ENCODE measurements at regions not wholly inside any gene's neighbourhood (a gene's known extent, or its start where the extent isn't known, plus 50 kb on each side); places are given as distances from the start of the nearest gene placed in this dataset.

GRCh38 chr1:195026792-195027191, 1581.4 kb downstream of the KCNT2 start:
- no peak for DNase-seq (ENCODE audit: insufficient read length, low spot score)
- FAIRE-seq, result no peak
- TF ChIP-seq POLR2A (IDR thresholded peaks at IDR 0.05; ENCODE audit: low read depth, low read length) (no peak), POU2F2 (IDR thresholded peaks at IDR 0.05; ENCODE audit: low read depth, low read length) (no peak), SPI1 (IDR thresholded peaks at IDR 0.05; ENCODE audit: low read depth, low read length) (no peak), TAF1 (IDR thresholded peaks at IDR 0.05; ENCODE audit: low read depth, low read length) (no peak), POLR2AphosphoS5 (IDR thresholded peaks at IDR 0.05; ENCODE audit: low read depth, low read length) (no peak), PAX5 (IDR thresholded peaks at IDR 0.05; ENCODE audit: insufficient read depth, low read length, severe bottlenecking) (no peak)

GRCh38 chr1:195019385-195019784, 1588.9 kb downstream of the KCNT2 start:
- DNase-seq (ENCODE audit: insufficient read length, low spot score), result no peak
- TF ChIP-seq SPI1 (IDR thresholded peaks at IDR 0.05; ENCODE audit: low read depth, low read length) (no peak), PAX5 (IDR thresholded peaks at IDR 0.05; ENCODE audit: insufficient read depth, low read length, severe bottlenecking) (no peak), POU2F2 (IDR thresholded peaks at IDR 0.05; ENCODE audit: low read depth, low read length) (no peak), POLR2AphosphoS5 (IDR thresholded peaks at IDR 0.05; ENCODE audit: low read depth, low read length) (no peak), TAF1 (IDR thresholded peaks at IDR 0.05; ENCODE audit: low read depth, low read length) (no peak), POLR2A (IDR thresholded peaks at IDR 0.05; ENCODE audit: low read depth, low read length) (no peak)
- FAIRE-seq, result no peak

GRCh38 chr1:195012995-195013394, 1595.2 kb downstream of the KCNT2 start:
- FAIRE-seq (no peak), DNase-seq (ENCODE audit: insufficient read length, low spot score) (no peak)
- no peak for TF ChIP-seq SPI1 (IDR thresholded peaks at IDR 0.05; ENCODE audit: low read depth, low read length)
- no peak for TF ChIP-seq POLR2AphosphoS5 (IDR thresholded peaks at IDR 0.05; ENCODE audit: low read depth, low read length)
- no peak for TF ChIP-seq TAF1 (IDR thresholded peaks at IDR 0.05; ENCODE audit: low read depth, low read length)
- TF ChIP-seq POU2F2 (IDR thresholded peaks at IDR 0.05; ENCODE audit: low read depth, low read length), result no peak
- no peak for TF ChIP-seq PAX5 (IDR thresholded peaks at IDR 0.05; ENCODE audit: insufficient read depth, low read length, severe bottlenecking)
- TF ChIP-seq POLR2A (IDR thresholded peaks at IDR 0.05; ENCODE audit: low read depth, low read length), result no peak

- FAIRE-seq (no peak), DNase-seq (ENCODE audit: insufficient read length, low spot score) (no peak)
- TF ChIP-seq POLR2AphosphoS5 (IDR thresholded peaks at IDR 0.05; ENCODE audit: low read depth, low read length) (no peak), PAX5 (IDR thresholded peaks at IDR 0.05; ENCODE audit: insufficient read depth, low read length, severe bottlenecking) (no peak), POU2F2 (IDR thresholded peaks at IDR 0.05; ENCODE audit: low read depth, low read length) (no peak), POLR2A (IDR thresholded peaks at IDR 0.05; ENCODE audit: low read depth, low read length) (no peak), TAF1 (IDR thresholded peaks at IDR 0.05; ENCODE audit: low read depth, low read length) (no peak), SPI1 (IDR thresholded peaks at IDR 0.05; ENCODE audit: low read depth, low read length) (no peak)
These were observed 1602.9 kb downstream of the KCNT2 start for GRCh38 chr1:195005338-195005737.

GRCh38 chr1:194990483-194990882, 1617.8 kb downstream of the KCNT2 start:
- TF ChIP-seq POLR2A (IDR thresholded peaks at IDR 0.05; ENCODE audit: low read depth, low read length) (no peak), PAX5 (IDR thresholded peaks at IDR 0.05; ENCODE audit: insufficient read depth, low read length, severe bottlenecking) (no peak), TAF1 (IDR thresholded peaks at IDR 0.05; ENCODE audit: low read depth, low read length) (no peak), POU2F2 (IDR thresholded peaks at IDR 0.05; ENCODE audit: low read depth, low read length) (no peak), SPI1 (IDR thresholded peaks at IDR 0.05; ENCODE audit: low read depth, low read length) (no peak), POLR2AphosphoS5 (IDR thresholded peaks at IDR 0.05; ENCODE audit: low read depth, low read length) (no peak)
- no peak for DNase-seq (ENCODE audit: insufficient read length, low spot score)
- FAIRE-seq, result no peak

- TF ChIP-seq POU2F2 (IDR thresholded peaks at IDR 0.05; ENCODE audit: low read depth, low read length), result no peak
- TF ChIP-seq POLR2AphosphoS5 (IDR thresholded peaks at IDR 0.05; ENCODE audit: low read depth, low read length), result no peak
- no peak for TF ChIP-seq PAX5 (IDR thresholded peaks at IDR 0.05; ENCODE audit: insufficient read depth, low read length, severe bottlenecking)
- no peak for TF ChIP-seq TAF1 (IDR thresholded peaks at IDR 0.05; ENCODE audit: low read depth, low read length)
- no peak for TF ChIP-seq POLR2A (IDR thresholded peaks at IDR 0.05; ENCODE audit: low read depth, low read length)
- no peak for TF ChIP-seq SPI1 (IDR thresholded peaks at IDR 0.05; ENCODE audit: low read depth, low read length)
- FAIRE-seq, result no peak
- no peak for DNase-seq (ENCODE audit: insufficient read length, low spot score)
These were observed 1632.3 kb downstream of the KCNT2 start for GRCh38 chr1:194975913-194976312.

- no peak for DNase-seq (ENCODE audit: insufficient read length, low spot score)
- no peak for FAIRE-seq
- TF ChIP-seq POU2F2 (IDR thresholded peaks at IDR 0.05; ENCODE audit: low read depth, low read length) (no peak), SPI1 (IDR thresholded peaks at IDR 0.05; ENCODE audit: low read depth, low read length) (no peak), POLR2A (IDR thresholded peaks at IDR 0.05; ENCODE audit: low read depth, low read length) (no peak), TAF1 (IDR thresholded peaks at IDR 0.05; ENCODE audit: low read depth, low read length) (no peak), POLR2AphosphoS5 (IDR thresholded peaks at IDR 0.05; ENCODE audit: low read depth, low read length) (no peak), PAX5 (IDR thresholded peaks at IDR 0.05; ENCODE audit: insufficient read depth, low read length, severe bottlenecking) (no peak)
These were observed 1639.3 kb downstream of the KCNT2 start for GRCh38 chr1:194968916-194969315.

- TF ChIP-seq POLR2A (IDR thresholded peaks at IDR 0.05; ENCODE audit: low read depth, low read length) (no peak), TAF1 (IDR thresholded peaks at IDR 0.05; ENCODE audit: low read depth, low read length) (no peak), POU2F2 (IDR thresholded peaks at IDR 0.05; ENCODE audit: low read depth, low read length) (no peak), PAX5 (IDR thresholded peaks at IDR 0.05; ENCODE audit: insufficient read depth, low read length, severe bottlenecking) (no peak), SPI1 (IDR thresholded peaks at IDR 0.05; ENCODE audit: low read depth, low read length) (no peak), POLR2AphosphoS5 (IDR thresholded peaks at IDR 0.05; ENCODE audit: low read depth, low read length) (no peak)
- no peak for DNase-seq (ENCODE audit: insufficient read length, low spot score)
- no peak for FAIRE-seq
These were observed 1648.4 kb downstream of the KCNT2 start for GRCh38 chr1:194959795-194960194.

GRCh38 chr1:194952171-194952570, 1656.1 kb downstream of the KCNT2 start:
- DNase-seq (ENCODE audit: insufficient read length, low spot score) (no peak), FAIRE-seq (no peak)
- TF ChIP-seq TAF1 (IDR thresholded peaks at IDR 0.05; ENCODE audit: low read depth, low read length), result no peak
- TF ChIP-seq SPI1 (IDR thresholded peaks at IDR 0.05; ENCODE audit: low read depth, low read length), result no peak
- TF ChIP-seq POLR2AphosphoS5 (IDR thresholded peaks at IDR 0.05; ENCODE audit: low read depth, low read length), result no peak

- DNase-seq (ENCODE audit: insufficient read length, low spot score) (no peak), FAIRE-seq (no peak)
- no peak for TF ChIP-seq POU2F2 (IDR thresholded peaks at IDR 0.05; ENCODE audit: low read depth, low read length)
- no peak for TF ChIP-seq PAX5 (IDR thresholded peaks at IDR 0.05; ENCODE audit: insufficient read depth, low read length, severe bottlenecking)
- TF ChIP-seq POLR2A (IDR thresholded peaks at IDR 0.05; ENCODE audit: low read depth, low read length), result no peak
- no peak for TF ChIP-seq TAF1 (IDR thresholded peaks at IDR 0.05; ENCODE audit: low read depth, low read length)
- TF ChIP-seq POLR2AphosphoS5 (IDR thresholded peaks at IDR 0.05; ENCODE audit: low read depth, low read length), result no peak
- no peak for TF ChIP-seq SPI1 (IDR thresholded peaks at IDR 0.05; ENCODE audit: low read depth, low read length)
These were observed 1657.7 kb downstream of the KCNT2 start for GRCh38 chr1:194950584-194950983.
